Body of pancreas (tissue), 4 donors: ENCODE measurements at regions not wholly inside any gene's neighbourhood (a gene's known extent, or its start where the extent isn't known, plus 50 kb on each side); places are given as distances from the start of the nearest gene placed in this dataset.

ENCODE experiments used
- POLR2A ChIP-seq, 3 donors: fragments of 450-650 bp; IDR thresholded peaks; one replicate each; pipeline ENCODE4 v1.6.1; 2016; ENCODE audit warnings: antibody characterized with exemption in 3 of 3, mild to moderate bottlenecking in 2 of 3
- TF ChIP-seq, protein P1 (sequence below), 7 experiments: fragments of 450-650 bp in 4 of 7; fragments of 200-600 bp in 3 of 7; sonication (generic) in 3 of 7; IDR thresholded peaks; one replicate each; pipeline ENCODE4 v1.5.1; 2016 to 2019; ENCODE audit warnings: antibody characterized with exemption in 7 of 7

GRCh38 chr11:115112754-115113153 lies 391.5 kb downstream of the CADM1 start:
- TF ChIP-seq, protein P1, sequence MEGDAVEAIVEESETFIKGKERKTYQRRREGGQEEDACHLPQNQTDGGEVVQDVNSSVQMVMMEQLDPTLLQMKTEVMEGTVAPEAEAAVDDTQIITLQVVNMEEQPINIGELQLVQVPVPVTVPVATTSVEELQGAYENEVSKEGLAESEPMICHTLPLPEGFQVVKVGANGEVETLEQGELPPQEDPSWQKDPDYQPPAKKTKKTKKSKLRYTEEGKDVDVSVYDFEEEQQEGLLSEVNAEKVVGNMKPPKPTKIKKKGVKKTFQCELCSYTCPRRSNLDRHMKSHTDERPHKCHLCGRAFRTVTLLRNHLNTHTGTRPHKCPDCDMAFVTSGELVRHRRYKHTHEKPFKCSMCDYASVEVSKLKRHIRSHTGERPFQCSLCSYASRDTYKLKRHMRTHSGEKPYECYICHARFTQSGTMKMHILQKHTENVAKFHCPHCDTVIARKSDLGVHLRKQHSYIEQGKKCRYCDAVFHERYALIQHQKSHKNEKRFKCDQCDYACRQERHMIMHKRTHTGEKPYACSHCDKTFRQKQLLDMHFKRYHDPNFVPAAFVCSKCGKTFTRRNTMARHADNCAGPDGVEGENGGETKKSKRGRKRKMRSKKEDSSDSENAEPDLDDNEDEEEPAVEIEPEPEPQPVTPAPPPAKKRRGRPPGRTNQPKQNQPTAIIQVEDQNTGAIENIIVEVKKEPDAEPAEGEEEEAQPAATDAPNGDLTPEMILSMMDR (IDR thresholded peaks at IDR 0.05): no peak
- TF ChIP-seq POLR2A (IDR thresholded peaks at IDR 0.05): no peak
